Left ventricle myocardium superior (tissue), 1 donor: ENCODE measurements at regions not wholly inside any gene's neighbourhood (a gene's known extent, or its start where the extent isn't known, plus 50 kb on each side); places are given as distances from the start of the nearest gene placed in this dataset.

ENCODE experiments used
- ATAC-seq: fragments of 200-7000 bp; cut with Tn5 transposase; one replicate; pipeline ENCODE4 v1.9.1; 2020; ENCODE audit warnings: mild to moderate bottlenecking, moderate library complexity
- DNase-seq: peaks from one replicate; pipeline ENCODE4 v3.0.0-alpha.2; 2020
- intact Hi-C: fragments of 100-400 bp; cut with micrococcal nuclease; formaldehyde crosslinking; loops from one replicate; pipeline ENCODE4 v1.11.0; 2022
- donor health status: DM: no; HTN: yes; CAD: no; lungs with severe emphysema.

GRCh38 chr2:195477996-195478382 is 179.0 kb upstream of the SLC39A10 start:
- no peak for ATAC-seq
- no peak for DNase-seq
- intact Hi-C loops: no loop called here

DNA sequence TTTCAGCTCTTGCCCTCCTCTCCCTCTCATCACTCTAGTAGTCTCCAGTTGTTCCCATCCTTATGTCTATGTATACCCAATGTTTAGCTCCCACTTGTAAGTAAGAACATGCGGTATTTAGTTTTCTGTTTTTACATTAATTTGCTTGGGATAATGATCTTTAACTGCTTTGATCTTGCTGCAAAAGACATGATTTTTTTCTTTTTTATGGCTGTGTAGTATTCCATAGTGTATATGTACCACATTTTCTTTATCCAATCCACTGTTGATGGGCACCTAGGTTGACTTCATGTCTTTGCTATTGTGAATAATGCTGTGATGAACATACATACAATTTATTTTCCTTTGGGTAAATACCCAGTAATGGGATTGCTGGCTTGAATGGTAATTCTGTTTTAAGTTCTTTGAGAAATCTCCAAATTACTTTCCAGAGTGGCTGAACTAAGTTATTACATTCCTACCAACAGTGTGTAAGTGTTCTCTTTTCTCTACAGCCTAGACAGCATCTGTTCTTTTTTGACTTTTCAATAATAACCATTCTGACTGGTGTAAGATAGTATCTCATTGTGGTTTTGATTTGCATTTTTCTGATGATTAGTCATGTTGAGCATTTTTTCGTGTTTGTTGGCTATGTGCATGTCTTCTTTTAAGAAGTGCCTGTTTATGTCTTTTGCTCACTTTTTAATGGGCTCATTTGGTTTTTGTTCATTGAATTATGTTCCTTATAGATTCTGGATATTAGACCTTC is 179.6 kb upstream of the SLC39A10 start:
- ATAC-seq: no peak
- DNase-seq: no peak
- intact Hi-C loops: no loop called here

- ATAC-seq (no peak), DNase-seq (no peak)
- intact Hi-C loops: no loop called here
Measured at GRCh38 chr2:195475336-195475735, 181.7 kb upstream of the SLC39A10 start.

DNA sequence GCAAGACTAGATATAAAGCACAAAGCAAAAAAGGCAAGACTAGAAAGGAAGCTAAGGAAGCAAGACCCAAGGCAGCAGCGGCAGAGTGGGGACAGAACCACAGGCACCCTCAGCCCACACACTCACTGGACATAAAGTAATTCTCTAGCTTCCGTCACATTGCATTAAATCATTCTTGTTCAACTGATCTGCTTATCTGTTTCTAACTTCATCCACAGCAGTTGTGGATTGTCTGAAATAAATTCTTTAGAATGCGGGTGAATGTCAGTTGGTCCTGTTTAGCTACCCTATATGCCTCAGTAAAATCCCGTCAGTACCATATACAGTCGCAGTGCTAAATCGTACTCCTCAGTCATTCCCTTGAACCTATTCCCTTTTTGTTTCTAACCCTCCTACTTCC is 183.2 kb upstream of the SLC39A10 start:
- no peak for ATAC-seq
- intact Hi-C loops: no loop called here
- no peak for DNase-seq

DNA sequence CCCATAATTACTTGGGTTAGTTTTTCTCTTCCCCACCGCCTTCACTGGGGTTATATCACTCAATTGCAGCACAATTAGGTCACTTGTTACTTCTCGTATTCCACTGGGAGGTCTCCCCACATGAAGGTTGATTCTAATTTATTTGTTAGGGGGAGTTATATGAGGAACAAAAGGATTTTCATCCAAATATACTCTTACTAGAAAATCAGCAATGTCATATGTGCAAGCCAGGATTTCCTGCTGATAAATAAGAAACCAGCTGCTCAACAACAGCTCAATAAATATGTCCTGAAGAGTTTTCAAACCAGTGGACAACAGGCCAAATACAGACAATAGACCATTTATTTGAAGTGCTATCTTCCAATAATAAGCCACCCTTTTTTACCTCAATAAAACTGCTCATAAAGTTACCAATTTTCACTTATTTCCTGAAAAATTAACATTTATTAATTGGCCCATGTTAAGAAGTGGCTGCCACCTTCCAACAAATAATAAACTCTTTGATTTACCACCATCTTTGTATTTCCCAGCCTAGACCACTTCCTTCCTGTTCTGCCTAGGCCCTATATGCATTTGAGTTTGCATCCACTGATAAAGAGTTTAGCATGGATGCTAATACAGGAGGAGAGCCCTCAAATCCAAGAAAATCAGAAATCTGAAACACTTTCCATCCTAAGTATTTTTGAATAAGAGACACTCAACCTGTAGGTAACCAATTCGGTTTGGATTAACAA is 184.4 kb upstream of the SLC39A10 start:
- DNase-seq: no peak
- intact Hi-C loops: no loop called here
- ATAC-seq: no peak

- intact Hi-C loops: no loop called here
- no peak for DNase-seq
- peak; percentile 18 for ATAC-seq
Measured at GRCh38 chr2:195471807-195472206, 185.2 kb upstream of the SLC39A10 start.

- ATAC-seq (no peak), DNase-seq (no peak)
- intact Hi-C loops: no loop called here
Measured at GRCh38 chr2:195471163-195471562, 185.9 kb upstream of the SLC39A10 start.

GRCh38 chr2:195470622-195471021 is 186.4 kb upstream of the SLC39A10 start:
- DNase-seq (no peak), ATAC-seq (no peak)
- intact Hi-C loops: no loop called here

DNA sequence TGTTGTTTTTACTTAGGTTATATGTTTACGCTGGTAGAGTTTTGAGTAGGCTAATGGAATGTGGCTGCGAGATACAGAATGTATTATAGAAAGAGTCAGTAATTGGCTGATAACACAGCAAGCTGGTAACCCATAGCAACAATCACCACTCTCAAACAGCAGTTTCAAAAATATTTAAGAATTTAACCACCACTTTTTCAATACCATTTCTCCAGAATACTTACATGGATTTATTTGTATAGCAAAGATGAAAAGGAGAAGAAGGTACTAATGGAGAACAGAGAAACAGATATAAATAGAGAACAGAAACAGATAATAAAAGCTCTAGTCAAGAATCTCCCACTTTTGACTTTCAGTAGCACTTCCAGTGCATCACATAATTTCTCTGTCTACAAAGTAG is 188.3 kb upstream of the SLC39A10 start:
- intact Hi-C loops: no loop called here
- no peak for ATAC-seq
- no peak for DNase-seq

- intact Hi-C loops: no loop called here
- DNase-seq (no peak), ATAC-seq (no peak)
Measured at GRCh38 chr2:195466427-195466826, 190.6 kb upstream of the SLC39A10 start.

GRCh38 chr2:195461010-195461409 is 196.0 kb upstream of the SLC39A10 start:
- intact Hi-C loops: no loop called here

DNA sequence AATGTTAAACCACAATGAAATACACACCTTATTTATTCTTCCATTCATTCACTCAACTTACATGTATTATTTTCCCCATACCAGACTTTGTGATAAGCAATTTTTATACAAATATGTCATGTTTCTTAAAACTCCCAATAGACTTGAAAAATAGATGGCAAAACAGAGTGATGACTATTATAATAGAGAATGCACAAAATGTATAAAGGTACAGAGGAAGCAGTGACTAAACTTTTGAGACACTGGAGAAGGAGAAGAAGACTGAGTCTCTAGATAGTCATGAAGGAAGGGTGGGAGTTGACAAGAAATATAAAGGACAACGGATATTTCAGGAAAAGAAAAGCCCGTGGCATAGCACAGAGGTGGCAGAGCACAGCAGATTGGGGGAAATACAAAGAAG is 198.1 kb upstream of the SLC39A10 start:
- intact Hi-C loops: no loop called here
- no peak for ATAC-seq
- DNase-seq: no peak

More at GRCh38 chr2:195461010-195461409, 196.0 kb upstream of the SLC39A10 start:
- DNase-seq (no peak), ATAC-seq (no peak)

DNA sequence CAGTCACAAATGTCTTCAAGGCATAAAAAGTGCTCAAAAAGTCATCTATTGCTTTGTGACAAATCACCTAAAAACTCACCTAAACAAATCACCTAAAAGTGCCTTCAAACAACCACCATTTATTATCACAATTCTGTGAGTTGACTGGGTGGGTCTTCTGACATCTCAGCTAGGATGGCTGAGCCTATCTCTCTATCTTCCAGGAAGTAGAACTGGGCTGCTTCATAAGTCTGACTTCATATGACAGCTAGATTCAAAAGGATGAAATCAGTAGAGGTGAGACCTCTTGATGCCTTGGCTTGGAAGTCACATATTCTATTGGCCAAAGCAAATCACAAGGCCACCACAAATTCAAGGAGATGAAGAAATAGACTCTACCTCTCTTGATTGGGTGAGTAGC is 199.2 kb upstream of the SLC39A10 start:
- intact Hi-C loops: no loop called here

GRCh38 chr2:195456771-195457170 is 200.3 kb upstream of the SLC39A10 start:
- no peak for ATAC-seq

More for the DNA sequence above, 199.2 kb upstream of the SLC39A10 start:
- DNase-seq: no peak
- ATAC-seq: no peak

DNA sequence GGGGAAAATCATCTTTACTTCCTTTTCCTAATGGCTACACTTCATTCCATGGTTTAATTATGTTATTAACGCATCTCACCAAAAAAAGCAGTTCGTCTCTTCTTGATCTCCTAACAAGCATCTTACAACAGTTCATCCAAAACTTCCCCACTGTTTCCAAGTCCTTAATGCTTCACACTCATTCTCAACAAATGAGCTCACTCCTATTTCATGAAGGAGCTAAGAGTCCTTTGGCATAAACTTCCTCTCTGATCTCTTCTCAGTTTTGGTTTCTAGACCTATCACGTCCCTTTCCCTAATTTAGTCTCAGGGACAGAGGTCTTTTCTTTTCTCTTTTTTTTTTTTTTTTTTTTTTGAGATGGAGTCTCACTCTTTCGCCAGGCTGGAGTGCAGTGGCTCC is 205.9 kb upstream of the SLC39A10 start:
- ATAC-seq (peak; percentile 79), DNase-seq (no peak)
- intact Hi-C loops: no loop called here

More at GRCh38 chr2:195456771-195457170, 200.3 kb upstream of the SLC39A10 start:
- intact Hi-C loops: no loop called here
- DNase-seq: no peak

DNA sequence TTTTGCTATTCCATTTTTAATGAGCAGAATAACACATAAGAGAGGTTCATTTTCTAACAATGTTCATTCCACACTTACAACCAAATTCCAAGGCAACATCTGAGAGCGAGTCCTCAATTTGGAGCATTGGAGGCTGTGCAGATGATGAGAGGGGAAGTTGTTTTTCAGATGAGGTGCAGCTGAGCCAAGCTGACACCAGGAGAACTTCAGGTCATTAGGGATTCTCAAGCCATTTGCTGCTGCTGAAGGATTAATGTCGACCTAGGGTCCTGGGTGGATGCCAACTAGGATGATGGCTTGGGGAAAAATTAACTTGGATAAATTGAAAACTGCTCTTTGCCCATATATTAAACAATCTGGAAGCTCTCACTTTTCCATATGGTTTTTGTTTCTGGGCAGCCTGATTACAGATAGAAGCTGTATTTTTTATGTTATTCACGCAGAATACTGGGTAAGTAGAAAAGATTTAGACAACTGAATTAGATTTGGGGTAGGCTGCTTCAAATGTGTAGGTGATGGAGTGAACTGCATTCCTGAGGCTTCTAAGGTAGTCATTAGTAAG is 206.4 kb upstream of the SLC39A10 start:
- intact Hi-C loops: no loop called here
- ATAC-seq (peak; percentile 48), DNase-seq (no peak)

DNA sequence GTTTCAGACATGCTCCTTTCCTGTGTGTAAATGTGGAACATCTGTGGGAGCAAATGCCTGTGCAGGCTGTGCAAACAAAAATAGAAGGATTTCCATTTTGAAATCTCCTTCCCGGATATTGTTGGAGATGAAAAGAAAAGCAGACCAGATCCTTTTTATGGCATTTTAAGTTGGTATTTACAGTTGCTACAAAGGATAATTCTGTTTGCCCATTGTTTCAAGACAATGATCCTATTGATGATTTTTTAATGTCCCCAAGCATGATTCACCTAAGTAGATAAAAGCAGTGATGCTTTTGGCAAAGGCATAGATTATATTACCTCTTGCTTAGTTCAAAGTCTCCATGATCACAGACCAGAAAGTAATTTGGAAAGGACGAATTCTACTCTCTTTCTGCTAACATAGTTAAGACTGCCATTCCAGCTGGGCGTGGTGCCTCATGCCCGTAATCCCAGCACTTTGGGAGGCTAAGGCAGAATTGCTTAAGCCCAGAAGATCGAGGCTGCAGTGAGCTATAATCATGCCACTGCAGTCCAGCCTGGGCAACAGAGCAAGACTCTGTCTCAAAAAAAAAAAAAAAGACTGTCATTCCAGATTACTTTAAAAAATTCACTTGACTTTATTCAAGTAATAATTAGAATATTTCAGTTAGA is 209.6 kb upstream of the SLC39A10 start:
- no peak for ATAC-seq
- intact Hi-C loops: no loop called here
- no peak for DNase-seq

DNA sequence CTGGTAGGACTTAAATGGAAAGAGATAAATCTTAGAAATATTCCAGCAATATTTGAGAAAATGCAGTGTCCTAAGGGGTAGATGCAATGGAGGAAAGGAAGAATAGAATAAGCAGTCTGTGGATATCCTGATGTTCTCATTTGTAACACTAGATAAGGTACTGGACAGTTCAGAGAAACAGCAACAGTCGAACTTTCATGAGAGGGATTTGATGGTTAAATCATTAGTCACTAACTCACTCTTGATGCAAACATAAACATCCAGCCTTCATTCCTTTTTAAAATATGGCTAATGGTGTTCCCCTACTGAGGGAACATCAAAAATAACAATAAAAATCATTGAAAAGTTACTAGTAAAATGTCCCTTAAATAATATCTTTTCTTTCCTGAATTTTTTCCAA is 211.4 kb upstream of the SLC39A10 start:
- ATAC-seq: no peak
- intact Hi-C loops: no loop called here
- DNase-seq: no peak

- DNase-seq: no peak
- intact Hi-C loops: no loop called here
- ATAC-seq: no peak
Measured at GRCh38 chr2:195443926-195444325, 213.1 kb upstream of the SLC39A10 start.
